HEK293T (cell line): ENCODE measurements at regions not wholly inside any gene's neighbourhood (a gene's known extent, or its start where the extent isn't known, plus 50 kb on each side); places are given as distances from the start of the nearest gene placed in this dataset.

Experiments
- CTCF ChIA-PET: fragments of 350-600 bp; formaldehyde crosslinking; extraction: SDS; loops from one replicate; lab custom pipeline; 2021; ENCODE audit warnings: antibody characterized with exemption, inconsistent platforms; lab: Yijun Ruan, JAX
- POLR2A ChIA-PET: fragments of 350-600 bp; formaldehyde crosslinking; extraction: SDS; loops from one replicate; lab custom pipeline; 2020; ENCODE audit warnings: antibody characterized with exemption, inconsistent platforms; lab: Yijun Ruan, JAX
- DNase-seq: peaks from one replicate; pipeline ENCODE4 v3.0.0; 2012; ENCODE audit warnings: mixed read lengths; ENCODE audit errors: extremely low spot score
- ARNT ChIP-seq: fragments of 450-650 bp; IDR thresholded peaks from 2 replicates; pipeline ENCODE4 v1.6.1; 2017; ENCODE audit warnings: mild to moderate bottlenecking
- BHLHE40 ChIP-seq: fragments of 450-650 bp; IDR thresholded peaks from 2 replicates; pipeline ENCODE4 v1.6.1; 2016; ENCODE audit warnings: mild to moderate bottlenecking, moderate library complexity, borderline replicate concordance
- CTBP1 ChIP-seq: fragments of 450-650 bp; IDR thresholded peaks from 2 replicates; pipeline ENCODE4 v1.6.1; 2016; ENCODE audit warnings: borderline replicate concordance
- ELF4 ChIP-seq: fragments of 450-650 bp; IDR thresholded peaks from 2 replicates; pipeline ENCODE4 v1.6.1; 2017; ENCODE audit warnings: antibody characterized with exemption
- FOXA1 ChIP-seq: fragments of 450-650 bp; IDR thresholded peaks from 2 replicates; pipeline ENCODE4 v1.6.1; 2016; ENCODE audit warnings: mild to moderate bottlenecking
- FOXK2 ChIP-seq: fragments of 450-650 bp; IDR thresholded peaks from 2 replicates; pipeline ENCODE4 v1.6.1; 2016; ENCODE audit warnings: mild to moderate bottlenecking
- FOXM1 ChIP-seq: fragments of 450-650 bp; IDR thresholded peaks from 2 replicates; pipeline ENCODE4 v1.6.1; 2017; ENCODE audit warnings: mild to moderate bottlenecking, borderline replicate concordance
- HDGF ChIP-seq: fragments of 450-650 bp; IDR thresholded peaks from 2 replicates; pipeline ENCODE4 v1.6.1; 2017; ENCODE audit warnings: antibody characterized with exemption, borderline replicate concordance
- L3MBTL2 ChIP-seq: fragments of 450-650 bp; conservative IDR thresholded peaks from 2 replicates; pipeline ENCODE4 v1.6.1; 2016; ENCODE audit warnings: mild to moderate bottlenecking
- LEF1 ChIP-seq: fragments of 450-650 bp; IDR thresholded peaks from 2 replicates; pipeline ENCODE4 v1.6.1; 2017; ENCODE audit warnings: mild to moderate bottlenecking, borderline replicate concordance
- NFRKB ChIP-seq: fragments of 450-650 bp; IDR thresholded peaks from 2 replicates; pipeline ENCODE4 v1.6.1; 2016; ENCODE audit warnings: mild to moderate bottlenecking, moderate library complexity
- PKNOX1 ChIP-seq: fragments of 450-650 bp; IDR thresholded peaks from 2 replicates; pipeline ENCODE4 v1.6.1; 2016
- SP1 ChIP-seq: fragments of 450-650 bp; IDR thresholded peaks from 2 replicates; pipeline ENCODE4 v1.6.1; 2017
- SUZ12 ChIP-seq: fragments of 450-650 bp; IDR thresholded peaks from 2 replicates; pipeline ENCODE4 v1.6.1; 2016; ENCODE audit warnings: mild to moderate bottlenecking
- TARDBP ChIP-seq: fragments of 450-650 bp; IDR thresholded peaks from 2 replicates; pipeline ENCODE4 v1.6.1; 2016
- ZNF384 ChIP-seq: fragments of 450-650 bp; IDR thresholded peaks from 2 replicates; pipeline ENCODE4 v1.6.1; 2016

GRCh38 chr9:129557192-129558036 is 63.5 kb downstream of the C9orf50 start:
- TF ChIP-seq PKNOX1 (no peak), ELF4 (no peak), CTBP1 (no peak), ZNF384 (no peak), NFRKB (no peak), HDGF (no peak), LEF1 (no peak), FOXA1 (no peak), FOXM1 (no peak), TARDBP (no peak), L3MBTL2 (no peak), BHLHE40 (no peak), ARNT (no peak), SP1 (no peak), SUZ12 (no peak), FOXK2 (no peak)
- CTCF ChIA-PET = no interaction called here
- POLR2A ChIA-PET = interaction anchor here (1.5 kb wide), 1 partner anchor 61 kb away, joined by 4 read pairs; no protein-coding TSS in a partner anchor
- DNase-seq = peak; percentile 60

GRCh38 chr9:129556491-129557191 is 64.3 kb downstream of the C9orf50 start:
- DNase-seq = no peak
- TF ChIP-seq ELF4 (no peak), LEF1 (no peak), FOXA1 (no peak), HDGF (no peak), ZNF384 (no peak), ARNT (no peak), CTBP1 (no peak), FOXM1 (no peak), BHLHE40 (no peak), SUZ12 (no peak), TARDBP (no peak), FOXK2 (no peak), SP1 (no peak), PKNOX1 (no peak), NFRKB (no peak), L3MBTL2 (no peak)
- ChIA-PET CTCF (no interaction called here), POLR2A (interaction anchor here (1.5 kb wide), 1 partner anchor 60 kb away, joined by 4 read pairs; no protein-coding TSS in a partner anchor)

- no peak for DNase-seq
- POLR2A ChIA-PET = interaction anchor here (1.5 kb wide), 1 partner anchor 59 kb away, joined by 4 read pairs; no protein-coding TSS in a partner anchor
- TF ChIP-seq NFRKB = no peak
- TF ChIP-seq FOXM1 = no peak
- TF ChIP-seq BHLHE40 = no peak
- no peak for TF ChIP-seq FOXK2
- no peak for TF ChIP-seq ARNT
- CTCF ChIA-PET = no interaction called here
These were observed 65.2 kb downstream of the C9orf50 start for GRCh38 chr9:129555512-129556215.

GRCh38 chr9:129554649-129555048 is 66.3 kb downstream of the C9orf50 start:
- no peak for DNase-seq
- CTCF ChIA-PET = no interaction called here
- POLR2A ChIA-PET = interaction anchor here (0.8 kb wide), 1 partner anchor 59 kb away, joined by 3 read pairs; no protein-coding TSS in a partner anchor
- TF ChIP-seq FOXK2 = no peak
- TF ChIP-seq NFRKB = no peak
- TF ChIP-seq LEF1 = no peak
- no peak for TF ChIP-seq HDGF
- no peak for TF ChIP-seq ARNT
- no peak for TF ChIP-seq ELF4
- no peak for TF ChIP-seq TARDBP
- TF ChIP-seq PKNOX1 = no peak
- no peak for TF ChIP-seq BHLHE40
- TF ChIP-seq CTBP1 = no peak

GRCh38 chr9:129553277-129553676 is 67.6 kb downstream of the C9orf50 start:
- DNase-seq = no peak
- TF ChIP-seq FOXK2 (no peak), L3MBTL2 (no peak), SP1 (no peak), FOXM1 (no peak), PKNOX1 (no peak), SUZ12 (no peak)
- POLR2A ChIA-PET = interaction anchor here (0.7 to 2.1 kb wide), 3 partner anchors 31 to 93 kb away, joined by 3 to 5 read pairs (median 3); no protein-coding TSS in a partner anchor
- CTCF ChIA-PET = no interaction called here
